Spleen (tissue), 11 donors: ENCODE measurements at regions not wholly inside any gene's neighbourhood (a gene's known extent, or its start where the extent isn't known, plus 50 kb on each side); places are given as distances from the start of the nearest gene placed in this dataset.

Experiments
- DNase-seq: peaks from one replicate; pipeline ENCODE4 v3.0.0-alpha.2; 2020
- H3K27ac ChIP-seq, 8 donors: fragments of 200-600 bp; sonication (generic) in 7 of 8; 1 replicate in 4 of 8; 2 replicates in 4 of 8; pipeline versions ENCODE4 v1.5.0 to v1.8.0; 2016 to 2021; ENCODE audit warnings: inconsistent platforms in 4 of 8, mild to moderate bottlenecking in 4 of 8, moderate library complexity in 1 of 8
- H3K27me3 ChIP-seq, 7 donors: fragments of 200-600 bp; sonication (generic) in 6 of 7; replicated peaks in 1 of 7; 1 replicate in 4 of 7; 2 replicates in 3 of 7; pipeline versions ENCODE4 v1.5.0 to v1.8.0; 2016 to 2021; ENCODE audit warnings: inconsistent platforms in 3 of 7, mild to moderate bottlenecking in 1 of 7
- H3K36me3 ChIP-seq, 6 donors: fragments of 200-600 bp; sonication (generic) in 5 of 6; 1 replicate in 4 of 6; 2 replicates in 2 of 6; pipeline versions ENCODE4 v1.5.0 to v1.8.0; 2016 to 2021; ENCODE audit warnings: inconsistent platforms in 2 of 6
- H3K4me1 ChIP-seq, 6 donors: fragments of 200-600 bp; sonication (generic) in 5 of 6; 1 replicate in 3 of 6; 2 replicates in 3 of 6; pipeline versions ENCODE4 v1.5.0 to v1.8.0; 2016 to 2021; ENCODE audit warnings: inconsistent platforms in 3 of 6
- H3K4me3 ChIP-seq, 8 donors: fragments of 200-600 bp; sonication (generic) in 7 of 8; 1 replicate in 4 of 8; 2 replicates in 4 of 8; pipeline versions ENCODE4 v1.5.0 to v1.8.0; 2016 to 2021; ENCODE audit warnings: inconsistent platforms in 4 of 8, mild to moderate bottlenecking in 4 of 8, moderate library complexity in 2 of 8
- H3K9me3 ChIP-seq, 8 donors: fragments of 200-600 bp; sonication (generic) in 7 of 8; 1 replicate in 4 of 8; 2 replicates in 4 of 8; pipeline versions ENCODE4 v1.5.0 to v1.8.0; 2016 to 2021; ENCODE audit warnings: inconsistent platforms in 4 of 8
- POLR2A ChIP-seq, 3 donors: fragments of 450-650 bp; IDR thresholded peaks; one replicate each; pipeline ENCODE4 v1.5.1; 2017; ENCODE audit warnings: antibody characterized with exemption in 3 of 3, mild to moderate bottlenecking in 1 of 3
- POLR2AphosphoS5 ChIP-seq, 3 donors: sonication (generic); formaldehyde crosslinking; IDR thresholded peaks; one replicate each; pipeline ENCODE4 v1.5.1; 2017; ENCODE audit warnings: antibody characterized with exemption in 3 of 3
- WGBS, 5 donors: extraction: QIAGEN DNeasy Blood & Tissue Kit in 3 of 5; methylation state at CpG; one replicate each; pipeline versions ENCODE4 v1.1.5 to v1.1.7; 2013 to 2018; 5-methylcytosine and 5-hydroxymethylcytosine counted together
- intact Hi-C: fragments of 100-400 bp; cut with DNase I; formaldehyde crosslinking; loops from one replicate; pipeline ENCODE4 v1.15.0; 2023; ENCODE audit warnings: low total_unique reads
- TF ChIP-seq, protein P1 (sequence below), 11 experiments: fragments of 200-600 bp in 7 of 11; fragments of 450-650 bp in 4 of 11; sonication (generic) in 4 of 11; IDR thresholded peaks in 8 of 11; conservative IDR thresholded peaks in 3 of 11; 1 replicate in 7 of 11; 2 replicates in 4 of 11; pipeline versions ENCODE4 v1.4.0 to v1.8.0; 2016 to 2021; ENCODE audit warnings: antibody characterized with exemption in 11 of 11, inconsistent platforms in 4 of 11, mild to moderate bottlenecking in 1 of 11
- donor health status: healthy with polysubstance abuse.
- donor health status: DM: no; HTN: no; CAD: no; lungs with moderate emphysema.
- donor health status: DM: no; HTN: no; CAD: no.
- donor health status: Bipolar disorder and iron deficiency.
- donor health status: healthy.
- donor health status: DM: no; HTN: no; CAD: no.
- donor health status: DM: yes; HTN: yes; CAD: no.

GRCh38 chr9:75391497-75391896 lies 303.2 kb downstream of the OSTF1 start:
- TF ChIP-seq, protein P1, sequence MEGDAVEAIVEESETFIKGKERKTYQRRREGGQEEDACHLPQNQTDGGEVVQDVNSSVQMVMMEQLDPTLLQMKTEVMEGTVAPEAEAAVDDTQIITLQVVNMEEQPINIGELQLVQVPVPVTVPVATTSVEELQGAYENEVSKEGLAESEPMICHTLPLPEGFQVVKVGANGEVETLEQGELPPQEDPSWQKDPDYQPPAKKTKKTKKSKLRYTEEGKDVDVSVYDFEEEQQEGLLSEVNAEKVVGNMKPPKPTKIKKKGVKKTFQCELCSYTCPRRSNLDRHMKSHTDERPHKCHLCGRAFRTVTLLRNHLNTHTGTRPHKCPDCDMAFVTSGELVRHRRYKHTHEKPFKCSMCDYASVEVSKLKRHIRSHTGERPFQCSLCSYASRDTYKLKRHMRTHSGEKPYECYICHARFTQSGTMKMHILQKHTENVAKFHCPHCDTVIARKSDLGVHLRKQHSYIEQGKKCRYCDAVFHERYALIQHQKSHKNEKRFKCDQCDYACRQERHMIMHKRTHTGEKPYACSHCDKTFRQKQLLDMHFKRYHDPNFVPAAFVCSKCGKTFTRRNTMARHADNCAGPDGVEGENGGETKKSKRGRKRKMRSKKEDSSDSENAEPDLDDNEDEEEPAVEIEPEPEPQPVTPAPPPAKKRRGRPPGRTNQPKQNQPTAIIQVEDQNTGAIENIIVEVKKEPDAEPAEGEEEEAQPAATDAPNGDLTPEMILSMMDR (IDR thresholded peaks at IDR 0.05 in 8 of 11, conservative IDR thresholded peaks at IDR 0.05 in 3 of 11): no peak
- TF ChIP-seq POLR2AphosphoS5 (IDR thresholded peaks at IDR 0.05) (no peak), POLR2A (IDR thresholded peaks at IDR 0.05) (no peak)
- H3K36me3 ChIP-seq: no peaks in the 10 kb centered on the region
- H3K27me3 ChIP-seq: no peaks in the 10 kb centered on the region
- H3K4me3 ChIP-seq: no peak overlapping the region
- intact Hi-C loops: no loop called here
- H3K9me3 ChIP-seq: peaks cover 0 to 8% (median 1%) of the 10 kb centered on the region in 8 donors
- no peak overlapping the region for H3K27ac ChIP-seq
- DNase-seq: no peak
- 95 to 97% (median 97%) methylated on average over 8 of the region's 8 CpGs for WGBS, 5 donors
- H3K4me1 ChIP-seq: no peaks in the 10 kb centered on the region

DNA sequence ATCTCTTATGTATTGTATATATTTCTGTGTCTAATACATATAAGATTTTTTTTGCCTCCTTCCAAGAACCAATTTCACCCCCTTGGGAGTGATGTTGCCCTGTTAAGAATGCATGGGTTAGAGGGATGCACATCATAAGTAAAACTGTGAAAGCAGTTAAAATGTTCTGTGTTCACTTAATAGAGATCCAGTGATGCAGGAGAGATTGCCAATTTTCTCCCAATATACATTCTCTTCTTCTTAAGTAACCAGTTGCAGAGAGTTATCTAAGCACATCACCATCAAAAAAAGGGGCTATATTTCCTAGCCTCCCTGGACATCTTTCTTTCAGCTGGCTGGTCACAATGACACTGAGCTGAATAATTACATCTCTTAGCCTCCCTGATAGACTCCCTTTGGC lies 307.0 kb downstream of the OSTF1 start:
- no peaks in the 10 kb centered on the region for H3K27me3 ChIP-seq
- no peak for DNase-seq
- H3K4me3 ChIP-seq: no peak overlapping the region
- TF ChIP-seq POLR2A (IDR thresholded peaks at IDR 0.05) (no peak), POLR2AphosphoS5 (IDR thresholded peaks at IDR 0.05) (no peak)
- TF ChIP-seq, protein P1 (IDR thresholded peaks at IDR 0.05 in 8 of 11, conservative IDR thresholded peaks at IDR 0.05 in 3 of 11): no peak
- intact Hi-C loops: no loop called here
- H3K4me1 ChIP-seq: no peaks in the 10 kb centered on the region
- no peaks in the 10 kb centered on the region for H3K9me3 ChIP-seq
- no peak overlapping the region for H3K27ac ChIP-seq
- no peaks in the 10 kb centered on the region for H3K36me3 ChIP-seq

DNA sequence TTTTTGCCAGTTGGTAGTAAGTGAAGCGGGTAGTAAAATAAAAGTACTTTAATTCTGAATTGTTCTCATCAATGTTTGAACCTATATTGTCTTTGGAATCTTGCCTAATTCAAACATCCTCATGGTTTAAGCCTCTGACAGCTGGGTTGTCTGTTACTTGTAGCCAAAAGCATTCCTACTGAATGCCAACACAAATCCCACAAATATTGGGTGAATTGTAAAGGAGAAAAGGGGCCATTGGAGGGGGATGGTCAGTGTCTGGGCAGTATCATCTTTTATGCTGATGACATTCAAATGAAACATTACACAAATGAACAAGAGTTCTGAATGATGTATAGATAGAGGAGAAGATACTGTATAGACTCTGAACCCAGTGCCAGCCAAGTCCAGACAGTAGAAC lies 309.5 kb downstream of the OSTF1 start:
- intact Hi-C loops: no loop called here
- Histone ChIP-seq H3K4me1 (no peaks in the 10 kb centered on the region), H3K9me3 (peaks cover 0 to 4% (median 0%) of the 10 kb centered on the region in 8 donors), H3K27me3 (no peaks in the 10 kb centered on the region), H3K4me3 (no peak overlapping the region), H3K27ac (no peak overlapping the region), H3K36me3 (no peaks in the 10 kb centered on the region)
- WGBS, 5 donors: 74 to 91% (median 81%) methylated on average over 1 of the region's 1 CpG
- no peak for TF ChIP-seq POLR2AphosphoS5 (IDR thresholded peaks at IDR 0.05)
- no peak for TF ChIP-seq POLR2A (IDR thresholded peaks at IDR 0.05)
- TF ChIP-seq, protein P1 (IDR thresholded peaks at IDR 0.05 in 8 of 11, conservative IDR thresholded peaks at IDR 0.05 in 3 of 11): no peak
- DNase-seq: no peak

DNA sequence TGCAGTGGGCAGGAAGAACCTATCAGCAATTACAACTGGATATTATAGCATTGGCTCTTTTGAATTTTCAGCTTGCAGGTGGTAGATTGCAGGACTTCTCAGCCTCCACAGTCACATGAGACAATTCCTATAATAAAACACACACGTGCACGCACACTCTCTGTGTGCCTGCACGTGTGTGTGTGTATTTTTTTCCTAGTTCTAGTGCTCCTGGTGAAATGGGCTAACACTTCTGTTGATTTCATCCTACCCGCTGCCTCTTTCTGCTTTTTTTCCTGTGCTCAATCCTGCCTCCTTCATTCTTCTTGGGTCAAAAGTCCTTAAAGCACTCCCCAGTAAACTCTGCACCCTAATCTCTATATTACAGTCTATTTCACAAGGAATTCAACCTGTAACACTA lies 320.1 kb downstream of the OSTF1 start:
- H3K36me3 ChIP-seq: no peaks in the 10 kb centered on the region
- H3K27ac ChIP-seq: no peak overlapping the region
- H3K4me1 ChIP-seq: no peaks in the 10 kb centered on the region
- H3K4me3 ChIP-seq: no peak overlapping the region
- H3K27me3 ChIP-seq: no peaks in the 10 kb centered on the region
- intact Hi-C loops: no loop called here
- DNase-seq: no peak
- 80 to 94% (median 87%) methylated on average over 4 of the region's 4 CpGs for WGBS, 5 donors
- no peaks in the 10 kb centered on the region for H3K9me3 ChIP-seq
- no peak for TF ChIP-seq POLR2AphosphoS5 (IDR thresholded peaks at IDR 0.05)
- TF ChIP-seq, protein P1 (IDR thresholded peaks at IDR 0.05 in 8 of 11, conservative IDR thresholded peaks at IDR 0.05 in 3 of 11): no peak
- TF ChIP-seq POLR2A (IDR thresholded peaks at IDR 0.05): no peak
